ENCODE measurements at regions not wholly inside any gene's neighbourhood (a gene's known extent, or its start where the extent isn't known, plus 50 kb on each side); places are given as distances from the start of the nearest gene placed in this dataset.

GRCh38 chr1:238027366-238027765 lies 136.6 kb upstream of the ZP4 start:
- Histone ChIP-seq H3K27me3 (no peaks in the 10 kb centered on the region), H3K4me1 (ENCODE audit: control insufficient read depth in 1 of 2, insufficient read depth in 1 of 2, low read depth in 1 of 2, low read length in 1 of 2) (no peaks in the 10 kb centered on the region), H3K9me3 (no peaks in the 10 kb centered on the region), H3K4me3 (ENCODE audit: low read depth in 1 of 2, low read length in 1 of 2) (no peak overlapping the region), H3K36me3 (no peaks in the 10 kb centered on the region), H3K27ac (no peak overlapping the region)
- TF ChIP-seq CTCF (IDR thresholded peaks at IDR 0.05) = no peak

GRCh38 chr1:238023137-238023536 lies 132.4 kb upstream of the ZP4 start:
- H3K36me3 ChIP-seq = no peaks in the 10 kb centered on the region
- no peak overlapping the region for H3K4me3 ChIP-seq (ENCODE audit: low read depth in 1 of 2, low read length in 1 of 2)
- no peak for TF ChIP-seq CTCF (IDR thresholded peaks at IDR 0.05)
- no peaks in the 10 kb centered on the region for H3K9me3 ChIP-seq
- H3K27ac ChIP-seq = no peak overlapping the region
- H3K4me1 ChIP-seq (ENCODE audit: control insufficient read depth in 1 of 2, insufficient read depth in 1 of 2, low read depth in 1 of 2, low read length in 1 of 2) = no peaks in the 10 kb centered on the region
- no peaks in the 10 kb centered on the region for H3K27me3 ChIP-seq

GRCh38 chr1:238018214-238018613 lies 127.5 kb upstream of the ZP4 start:
- H3K27ac ChIP-seq = no peak overlapping the region
- no peak for TF ChIP-seq CTCF (IDR thresholded peaks at IDR 0.05)
- no peaks in the 10 kb centered on the region for H3K36me3 ChIP-seq
- H3K4me1 ChIP-seq (ENCODE audit: control insufficient read depth in 1 of 2, insufficient read depth in 1 of 2, low read depth in 1 of 2, low read length in 1 of 2) = no peaks in the 10 kb centered on the region
- no peaks in the 10 kb centered on the region for H3K9me3 ChIP-seq
- H3K27me3 ChIP-seq = no peaks in the 10 kb centered on the region
- H3K4me3 ChIP-seq (ENCODE audit: low read depth in 1 of 2, low read length in 1 of 2) = no peak overlapping the region

- H3K27me3 ChIP-seq = no peaks in the 10 kb centered on the region
- H3K4me3 ChIP-seq (ENCODE audit: low read depth in 1 of 2, low read length in 1 of 2) = no peak overlapping the region
- H3K27ac ChIP-seq = no peak overlapping the region
- H3K4me1 ChIP-seq (ENCODE audit: control insufficient read depth in 1 of 2, insufficient read depth in 1 of 2, low read depth in 1 of 2, low read length in 1 of 2) = no peaks in the 10 kb centered on the region
- H3K36me3 ChIP-seq = no peaks in the 10 kb centered on the region
- no peaks in the 10 kb centered on the region for H3K9me3 ChIP-seq
- no peak for TF ChIP-seq CTCF (IDR thresholded peaks at IDR 0.05)
Observed at GRCh38 chr1:238006779-238007178, 116.1 kb upstream of the ZP4 start.

GRCh38 chr1:238005116-238005515 lies 114.4 kb upstream of the ZP4 start:
- H3K27me3 ChIP-seq = no peaks in the 10 kb centered on the region
- H3K9me3 ChIP-seq = no peaks in the 10 kb centered on the region
- no peak overlapping the region for H3K27ac ChIP-seq
- no peak for TF ChIP-seq CTCF (IDR thresholded peaks at IDR 0.05)
- no peaks in the 10 kb centered on the region for H3K36me3 ChIP-seq
- H3K4me1 ChIP-seq (ENCODE audit: control insufficient read depth in 1 of 2, insufficient read depth in 1 of 2, low read depth in 1 of 2, low read length in 1 of 2) = no peaks in the 10 kb centered on the region
- no peak overlapping the region for H3K4me3 ChIP-seq (ENCODE audit: low read depth in 1 of 2, low read length in 1 of 2)

GRCh38 chr1:238001818-238002217 lies 111.1 kb upstream of the ZP4 start:
- no peaks in the 10 kb centered on the region for H3K27me3 ChIP-seq
- no peak for TF ChIP-seq CTCF (IDR thresholded peaks at IDR 0.05)
- H3K9me3 ChIP-seq = no peaks in the 10 kb centered on the region
- no peak overlapping the region for H3K4me3 ChIP-seq (ENCODE audit: low read depth in 1 of 2, low read length in 1 of 2)
- no peak overlapping the region for H3K27ac ChIP-seq
- no peaks in the 10 kb centered on the region for H3K4me1 ChIP-seq (ENCODE audit: control insufficient read depth in 1 of 2, insufficient read depth in 1 of 2, low read depth in 1 of 2, low read length in 1 of 2)
- H3K36me3 ChIP-seq = no peaks in the 10 kb centered on the region

All from neutrophil (primary cell).